Upper lobe of right lung (tissue), 1 donor: ENCODE measurements at regions not wholly inside any gene's neighbourhood (a gene's known extent, or its start where the extent isn't known, plus 50 kb on each side); places are given as distances from the start of the nearest gene placed in this dataset.

Experiments
- ATAC-seq: fragments of 200-7000 bp; cut with Tn5 transposase; one replicate; pipeline ENCODE4 v1.9.1; 2020; ENCODE audit warnings: mild to moderate bottlenecking, moderate library complexity
- DNase-seq: peaks from one replicate; pipeline ENCODE4 v3.0.0-alpha.2; 2020
- H3K27ac ChIP-seq: fragments of 200-600 bp; one replicate; pipeline ENCODE4 v1.8.0; 2022
- H3K27me3 ChIP-seq: fragments of 200-600 bp; one replicate; pipeline ENCODE4 v1.8.0; 2022; ENCODE audit warnings: mild to moderate bottlenecking
- H3K36me3 ChIP-seq: fragments of 200-600 bp; one replicate; pipeline ENCODE4 v1.8.0; 2022
- H3K4me1 ChIP-seq: fragments of 200-600 bp; one replicate; pipeline ENCODE4 v1.8.0; 2022
- H3K4me3 ChIP-seq: fragments of 200-600 bp; one replicate; pipeline ENCODE4 v1.8.0; 2022; ENCODE audit warnings: mild to moderate bottlenecking
- H3K9me3 ChIP-seq: fragments of 200-600 bp; one replicate; pipeline ENCODE4 v1.8.0; 2022
- CTCF ChIP-seq: fragments of 200-600 bp; IDR thresholded peaks from one replicate; pipeline ENCODE4 v1.8.0; 2022; ENCODE audit warnings: antibody characterized with exemption
- intact Hi-C: fragments of 100-400 bp; cut with DNase I; formaldehyde crosslinking; loops from one replicate; pipeline ENCODE4 v1.11.0; 2022
- donor health status: DM: no; HTN: yes; CAD: no; lungs with severe emphysema.

- intact Hi-C loops, result no loop called here
- Histone ChIP-seq H3K36me3 (no peaks in the 10 kb centered on the region), H3K9me3 (no peaks in the 10 kb centered on the region), H3K4me1 (no peaks in the 10 kb centered on the region), H3K27ac (no peak overlapping the region), H3K27me3 (no peaks in the 10 kb centered on the region), H3K4me3 (no peak overlapping the region)
- no peak for TF ChIP-seq CTCF
- ATAC-seq (no peak), DNase-seq (no peak)
Measured at GRCh38 chr3:166446986-166447385, 609.8 kb upstream of the BCHE start.

DNA sequence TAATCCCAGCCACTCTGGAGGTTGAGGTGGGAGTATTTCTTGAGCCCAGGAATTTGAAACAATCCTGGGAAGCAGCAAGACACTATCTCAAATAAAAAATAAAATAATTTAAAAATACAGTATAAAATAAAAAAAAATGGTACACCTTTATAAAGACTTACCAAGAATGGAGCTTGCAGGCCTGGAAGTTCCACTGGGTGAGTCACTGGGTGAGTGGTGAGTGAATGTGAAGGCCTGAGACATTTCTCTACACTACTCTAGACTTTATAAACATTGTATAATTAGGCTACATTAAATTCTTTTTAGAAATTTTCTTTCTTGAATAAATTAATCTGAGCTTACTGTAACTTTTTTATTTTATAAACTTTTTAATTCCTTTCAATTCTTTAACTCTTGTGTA, 609.1 kb upstream of the BCHE start:
- Histone ChIP-seq H3K27ac (no peak overlapping the region), H3K9me3 (no peaks in the 10 kb centered on the region), H3K4me3 (no peak overlapping the region), H3K4me1 (no peaks in the 10 kb centered on the region), H3K36me3 (no peaks in the 10 kb centered on the region), H3K27me3 (no peaks in the 10 kb centered on the region)
- no peak for TF ChIP-seq CTCF
- intact Hi-C loops, result no loop called here
- no peak for ATAC-seq
- no peak for DNase-seq

GRCh38 chr3:166445865-166446264, 608.6 kb upstream of the BCHE start:
- H3K27me3 ChIP-seq, result no peaks in the 10 kb centered on the region
- no peak for ATAC-seq

GRCh38 chr3:166444756-166445155, 607.5 kb upstream of the BCHE start:
- H3K4me3 ChIP-seq, result no peak overlapping the region
- DNase-seq, result peak; percentile 48
- no peak overlapping the region for H3K27ac ChIP-seq
- H3K36me3 ChIP-seq, result no peaks in the 10 kb centered on the region
- H3K27me3 ChIP-seq, result no peaks in the 10 kb centered on the region
- no peaks in the 10 kb centered on the region for H3K9me3 ChIP-seq
- intact Hi-C loops, result no loop called here
- no peak for TF ChIP-seq CTCF
- ATAC-seq, result no peak
- H3K4me1 ChIP-seq, result no peaks in the 10 kb centered on the region

More at GRCh38 chr3:166445865-166446264, 608.6 kb upstream of the BCHE start:
- intact Hi-C loops, result no loop called here
- no peak for DNase-seq
- H3K4me1 ChIP-seq, result no peaks in the 10 kb centered on the region
- H3K27ac ChIP-seq, result no peak overlapping the region
- no peaks in the 10 kb centered on the region for H3K36me3 ChIP-seq
- no peak overlapping the region for H3K4me3 ChIP-seq
- TF ChIP-seq CTCF, result no peak
- no peaks in the 10 kb centered on the region for H3K9me3 ChIP-seq

- DNase-seq (no peak), ATAC-seq (no peak)
- H3K4me3 ChIP-seq, result no peak overlapping the region
- TF ChIP-seq CTCF, result no peak
- intact Hi-C loops, result no loop called here
- H3K36me3 ChIP-seq, result no peaks in the 10 kb centered on the region
- no peak overlapping the region for H3K27ac ChIP-seq
- H3K27me3 ChIP-seq, result no peaks in the 10 kb centered on the region
- no peaks in the 10 kb centered on the region for H3K4me1 ChIP-seq
- no peaks in the 10 kb centered on the region for H3K9me3 ChIP-seq
Measured at GRCh38 chr3:166444336-166444735, 607.1 kb upstream of the BCHE start.

DNA sequence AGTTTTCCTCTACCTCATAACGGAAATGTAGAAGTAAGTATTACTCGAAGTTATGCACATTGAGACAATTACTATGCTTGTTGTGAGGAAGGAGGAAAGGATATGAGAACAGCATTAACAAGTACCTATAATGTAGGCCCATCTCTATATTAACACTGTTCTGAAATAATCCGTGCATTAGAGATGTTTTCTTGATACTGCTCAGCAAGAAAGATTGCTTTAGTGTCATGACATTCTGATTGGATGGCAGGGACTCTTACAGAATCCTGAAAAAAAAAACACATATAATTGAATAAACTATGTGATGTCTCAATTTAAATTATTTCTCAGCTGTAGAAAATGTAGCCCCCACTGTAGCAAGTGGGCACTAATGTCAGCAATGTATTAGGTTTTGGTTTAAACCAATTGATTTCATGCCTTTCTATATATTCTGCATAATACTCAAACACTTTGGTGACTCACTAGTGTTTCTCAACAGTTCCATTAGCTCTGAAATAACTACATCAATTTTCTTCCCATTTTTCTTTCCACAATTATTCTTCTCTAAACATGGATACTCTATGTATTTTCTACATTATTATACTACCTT, 598.3 kb upstream of the BCHE start:
- H3K4me3 ChIP-seq, result no peak overlapping the region
- no peak for DNase-seq
- no peak for ATAC-seq
- no peaks in the 10 kb centered on the region for H3K4me1 ChIP-seq
- H3K36me3 ChIP-seq, result no peaks in the 10 kb centered on the region
- TF ChIP-seq CTCF, result no peak
- H3K27ac ChIP-seq, result no peak overlapping the region
- H3K9me3 ChIP-seq, result no peaks in the 10 kb centered on the region
- H3K27me3 ChIP-seq, result no peaks in the 10 kb centered on the region
- intact Hi-C loops, result no loop called here
